Activated T-helper 17 cell treated with anti-CD3 and anti-CD28 coated beads, Interleukin-2, amount 50 U/mL, for 72 hours (primary cell): ENCODE measurements at regions not wholly inside any gene's neighbourhood (a gene's known extent, or its start where the extent isn't known, plus 50 kb on each side); places are given as distances from the start of the nearest gene placed in this dataset.

Source experiments
- ATAC-seq: fragments of 150-1000 bp; cut with Tn5 transposase; replicated peaks from 2 replicates; pipeline ENCODE4 v1.10.0; 2021; ENCODE audit warnings: mild to moderate bottlenecking, moderate library complexity
- H3K27ac Mint-ChIP-seq: one replicate; pipeline ENCODE4 v1.8.0; 2022; ENCODE audit warnings: mixed read lengths
- H3K27me3 Mint-ChIP-seq: one replicate; pipeline ENCODE4 v1.8.0; 2022; ENCODE audit warnings: mixed read lengths
- H3K36me3 Mint-ChIP-seq: one replicate; pipeline ENCODE4 v1.8.0; 2022; ENCODE audit warnings: low read depth, mild to moderate bottlenecking, mixed read lengths
- H3K4me1 Mint-ChIP-seq: one replicate; pipeline ENCODE4 v1.8.0; 2022; ENCODE audit warnings: mixed read lengths
- H3K4me3 Mint-ChIP-seq: one replicate; pipeline ENCODE4 v1.8.0; 2022; ENCODE audit warnings: mild to moderate bottlenecking, mixed read lengths
- H3K9me3 Mint-ChIP-seq: one replicate; pipeline ENCODE4 v1.8.0; 2022; ENCODE audit warnings: mixed read lengths

DNA sequence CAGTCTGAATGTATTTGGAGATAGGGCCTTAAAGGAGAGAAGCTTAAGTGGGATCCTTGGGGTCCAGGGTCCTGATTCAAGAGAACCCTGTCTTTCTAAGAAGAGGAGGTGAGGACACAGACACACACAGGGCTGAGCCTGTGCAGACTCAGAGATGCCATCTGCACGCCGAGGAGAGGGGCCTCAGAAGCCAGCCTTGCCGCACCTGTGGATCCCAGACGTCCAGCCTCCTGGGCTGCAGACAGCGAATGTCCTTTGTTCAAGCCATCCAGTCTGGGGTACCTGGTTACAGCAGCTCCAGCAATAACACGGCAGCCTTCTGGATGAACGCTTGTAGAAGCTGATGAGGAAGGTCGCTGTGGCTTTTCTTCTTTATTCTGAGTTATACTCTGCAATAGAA, 1086.1 kb downstream of the BRD1 start:
- ATAC-seq = no peak
- no peaks in the 10 kb centered on the region for H3K4me1 Mint-ChIP-seq
- H3K27me3 Mint-ChIP-seq = no peaks in the 10 kb centered on the region
- H3K4me3 Mint-ChIP-seq = no peak overlapping the region
- no peaks in the 10 kb centered on the region for H3K36me3 Mint-ChIP-seq
- H3K27ac Mint-ChIP-seq = no peak overlapping the region
- no peaks in the 10 kb centered on the region for H3K9me3 Mint-ChIP-seq

GRCh38 chr22:48740731-48741405, 1086.8 kb downstream of the BRD1 start:
- ATAC-seq = no peak

DNA sequence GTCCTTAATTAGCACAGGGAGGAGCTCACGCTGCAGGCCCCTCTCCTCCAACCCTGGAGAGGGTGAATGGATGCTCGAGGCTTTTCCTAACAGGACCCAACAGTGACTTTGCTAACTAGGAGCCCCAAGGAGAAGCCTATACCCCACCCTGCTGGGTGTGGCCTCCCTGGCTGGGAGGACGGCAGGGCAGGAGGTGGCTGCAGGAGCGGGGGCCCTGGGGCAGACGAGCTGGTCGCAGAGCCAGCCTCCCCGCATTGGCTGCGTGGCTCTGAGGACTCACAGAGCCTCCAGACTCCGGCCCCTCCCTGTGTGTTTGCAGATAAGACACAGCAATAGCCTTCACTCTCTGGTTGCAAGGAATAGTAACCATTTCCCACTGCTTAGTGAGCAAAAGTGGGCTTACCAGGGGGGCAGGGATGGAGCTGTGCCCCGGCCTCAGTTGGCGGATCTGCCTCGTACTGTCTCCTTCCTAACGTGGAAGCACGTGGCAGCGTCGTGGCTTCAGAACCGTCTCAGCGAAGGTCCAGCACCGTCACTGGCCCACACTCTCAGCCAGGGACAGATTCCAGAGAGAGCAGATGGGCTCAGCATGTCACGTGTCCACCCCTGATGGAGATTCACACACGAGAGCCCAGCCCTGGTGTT, 1087.5 kb downstream of the BRD1 start:
- Mint-ChIP-seq H3K4me3 (no peak overlapping the region), H3K27me3 (no peaks in the 10 kb centered on the region), H3K27ac (no peak overlapping the region), H3K4me1 (no peaks in the 10 kb centered on the region), H3K9me3 (no peaks in the 10 kb centered on the region), H3K36me3 (no peaks in the 10 kb centered on the region)
- ATAC-seq = no peak

More at GRCh38 chr22:48740731-48741405, 1086.8 kb downstream of the BRD1 start:
- Mint-ChIP-seq H3K27ac (no peak overlapping the region), H3K36me3 (no peaks in the 10 kb centered on the region), H3K9me3 (no peaks in the 10 kb centered on the region), H3K4me1 (no peaks in the 10 kb centered on the region), H3K4me3 (no peak overlapping the region), H3K27me3 (no peaks in the 10 kb centered on the region)

DNA sequence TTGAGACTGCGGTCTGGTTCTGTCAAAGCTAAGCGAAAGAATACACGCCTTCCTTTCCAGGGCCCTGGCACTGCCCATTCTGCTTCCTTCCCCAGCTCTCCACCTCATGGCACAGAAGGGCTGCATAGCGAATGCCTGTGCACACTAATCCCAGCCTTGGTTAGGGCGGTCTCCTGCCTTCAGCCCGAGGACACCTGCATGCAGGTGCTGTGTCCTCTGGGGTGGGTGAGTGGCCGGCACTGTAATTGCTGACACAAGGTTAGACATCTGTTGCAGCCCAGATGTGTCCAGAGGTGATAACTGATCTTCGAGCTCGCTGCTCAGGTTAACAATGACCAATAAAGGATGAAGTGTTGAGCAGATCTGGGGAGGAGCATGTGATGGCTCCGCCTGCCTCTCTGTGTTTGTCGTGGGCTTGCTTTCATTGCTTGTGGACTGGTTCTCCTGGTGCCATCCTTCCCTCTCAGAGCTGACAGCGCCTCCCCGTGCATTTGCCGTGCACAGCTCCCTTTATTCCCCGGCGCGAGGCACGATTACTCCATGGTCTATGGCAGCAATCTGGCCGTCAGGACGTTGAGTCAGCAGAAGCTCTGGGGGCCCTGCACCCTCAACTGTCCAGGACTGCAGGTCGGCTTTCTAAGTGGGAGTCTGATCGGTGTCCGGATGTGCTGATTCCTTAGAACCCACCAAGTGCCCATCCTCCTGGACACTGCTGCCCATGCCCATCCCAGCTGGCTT, 1088.2 kb downstream of the BRD1 start:
- Mint-ChIP-seq H3K27me3 (no peaks in the 10 kb centered on the region), H3K9me3 (no peaks in the 10 kb centered on the region), H3K27ac (no peak overlapping the region), H3K4me3 (no peak overlapping the region), H3K36me3 (no peaks in the 10 kb centered on the region), H3K4me1 (no peaks in the 10 kb centered on the region)
- ATAC-seq = no peak

DNA sequence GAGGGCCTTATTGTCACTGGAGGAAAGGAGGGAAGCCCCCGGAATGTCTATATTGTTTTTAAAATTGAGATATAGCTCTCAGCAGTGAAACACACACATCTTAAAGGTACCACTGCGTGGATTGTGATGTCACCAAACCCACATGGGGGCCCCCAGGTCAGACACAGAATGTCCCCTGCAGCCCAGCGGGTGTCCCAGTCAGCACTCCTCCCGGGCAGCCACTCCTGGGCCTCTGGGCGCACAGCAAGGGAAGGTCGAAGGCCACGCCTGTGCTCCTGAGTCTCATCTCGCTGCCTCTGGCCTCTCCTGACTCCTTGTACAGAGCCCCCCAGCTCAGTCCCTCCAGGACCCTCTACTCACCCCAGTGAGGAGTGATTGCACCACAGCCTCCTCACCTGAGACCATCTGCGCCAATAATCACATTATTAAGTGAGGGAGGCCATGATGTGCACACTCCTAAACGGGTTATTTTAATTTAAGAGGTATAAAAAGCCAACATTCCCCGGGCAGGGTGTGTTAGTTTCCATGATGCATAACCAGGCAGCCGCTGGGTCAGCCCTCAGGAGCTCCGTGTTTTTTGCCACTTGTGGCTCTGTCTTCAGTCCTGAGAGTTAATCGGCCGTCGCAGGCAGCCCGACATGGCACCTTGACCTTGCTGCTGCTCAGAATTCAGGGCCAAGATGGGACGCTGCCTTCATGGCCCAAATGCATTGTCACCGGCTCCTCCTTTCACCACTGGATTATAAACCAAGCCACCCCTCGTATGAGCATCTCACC, 1089.3 kb downstream of the BRD1 start:
- H3K4me3 Mint-ChIP-seq = no peak overlapping the region
- H3K27me3 Mint-ChIP-seq = peaks cover 3% of the 10 kb centered on the region
- no peak for ATAC-seq
- no peaks in the 10 kb centered on the region for H3K9me3 Mint-ChIP-seq
- H3K36me3 Mint-ChIP-seq = no peaks in the 10 kb centered on the region
- no peaks in the 10 kb centered on the region for H3K4me1 Mint-ChIP-seq
- no peak overlapping the region for H3K27ac Mint-ChIP-seq

DNA sequence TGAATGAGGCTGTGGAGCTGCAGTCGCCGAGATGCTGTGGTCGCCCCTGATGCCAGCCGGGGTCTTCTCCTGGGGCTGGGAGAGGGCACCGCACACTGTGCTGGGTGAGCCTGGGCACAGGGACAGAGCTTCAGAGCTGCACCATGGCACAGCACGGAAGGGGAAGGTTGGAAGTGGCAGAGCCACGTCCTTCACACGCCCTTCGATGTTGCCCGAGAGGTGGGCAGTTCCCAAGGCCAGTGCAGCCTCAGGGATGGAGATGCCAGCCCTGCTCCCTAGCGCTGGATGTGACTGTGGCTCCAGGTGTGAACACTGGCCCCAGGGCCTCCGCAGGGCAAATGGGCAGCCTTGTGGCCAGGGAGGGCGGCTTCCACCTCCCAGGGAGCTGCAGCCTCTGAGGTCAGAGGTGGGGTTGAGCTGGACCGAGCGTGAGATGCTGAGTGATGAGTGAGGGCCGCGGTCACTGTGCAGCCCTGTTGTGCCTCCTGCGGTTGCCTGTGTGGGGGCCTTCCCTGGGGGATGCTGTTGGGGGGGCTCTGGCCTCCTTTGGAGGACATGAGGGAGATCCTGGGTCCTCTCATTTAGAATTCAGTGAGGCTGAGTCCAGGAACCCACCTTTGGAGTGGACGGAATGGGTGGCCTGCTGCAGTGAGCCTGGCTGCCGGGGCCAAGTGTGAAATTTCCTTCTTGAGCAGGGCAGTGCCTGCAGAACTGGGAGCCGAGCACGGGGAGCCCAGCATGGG, 1090.0 kb downstream of the BRD1 start:
- Mint-ChIP-seq H3K4me3 (no peak overlapping the region), H3K27me3 (peaks cover 3% of the 10 kb centered on the region), H3K9me3 (no peaks in the 10 kb centered on the region), H3K4me1 (no peaks in the 10 kb centered on the region), H3K27ac (no peak overlapping the region), H3K36me3 (no peaks in the 10 kb centered on the region)
- ATAC-seq = no peak

GRCh38 chr22:48736593-48737460, 1090.8 kb downstream of the BRD1 start:
- H3K4me3 Mint-ChIP-seq = no peak overlapping the region
- no peaks in the 10 kb centered on the region for H3K4me1 Mint-ChIP-seq
- H3K36me3 Mint-ChIP-seq = no peaks in the 10 kb centered on the region
- H3K27ac Mint-ChIP-seq = no peak overlapping the region
- no peaks in the 10 kb centered on the region for H3K9me3 Mint-ChIP-seq
- peaks cover 3% of the 10 kb centered on the region for H3K27me3 Mint-ChIP-seq
- no peak for ATAC-seq

DNA sequence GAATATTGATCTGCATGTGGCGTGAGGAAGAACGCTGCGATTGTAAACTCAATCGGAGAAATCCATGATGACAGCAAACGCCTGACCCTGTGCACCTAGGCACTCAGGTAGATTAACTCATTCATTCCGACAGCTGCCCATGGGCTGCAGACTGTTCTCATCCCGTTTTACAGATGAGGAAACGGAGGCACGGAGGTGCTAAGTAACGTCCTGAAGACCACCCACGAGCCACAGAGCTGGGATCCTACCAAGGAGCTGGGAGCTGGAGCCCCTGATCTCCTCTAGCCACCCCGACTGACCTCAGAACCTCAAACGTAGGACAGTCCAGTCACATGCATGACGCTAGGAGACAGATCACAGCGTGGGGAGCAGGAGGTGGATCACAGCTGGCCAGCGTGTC, 1092.7 kb downstream of the BRD1 start:
- Mint-ChIP-seq H3K36me3 (no peaks in the 10 kb centered on the region), H3K9me3 (no peaks in the 10 kb centered on the region), H3K27ac (no peak overlapping the region), H3K4me1 (no peaks in the 10 kb centered on the region), H3K4me3 (no peak overlapping the region), H3K27me3 (peaks cover 3% of the 10 kb centered on the region)
- ATAC-seq = no peak

DNA sequence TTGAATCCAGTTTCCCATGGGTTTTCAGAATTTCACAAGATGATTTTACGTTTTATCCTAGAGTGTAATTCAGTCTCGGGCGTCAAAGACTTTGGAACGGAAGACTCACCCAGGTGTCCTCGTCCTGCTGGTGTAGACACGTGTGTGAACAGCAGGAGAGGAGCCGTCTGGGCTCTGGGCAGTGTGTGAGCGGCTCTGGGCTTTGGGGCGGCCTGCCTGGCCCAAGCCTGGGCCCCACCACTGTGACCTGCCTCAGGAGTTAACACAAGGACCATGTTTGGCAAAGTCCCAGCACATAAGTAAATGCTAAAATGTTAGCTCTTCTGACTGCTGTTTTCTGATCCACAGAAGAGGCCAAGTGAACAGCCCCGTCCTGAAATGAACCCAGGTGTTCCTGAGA, 1093.3 kb downstream of the BRD1 start:
- Mint-ChIP-seq H3K27ac (no peak overlapping the region), H3K27me3 (peaks cover 3% of the 10 kb centered on the region), H3K4me1 (no peaks in the 10 kb centered on the region), H3K36me3 (no peaks in the 10 kb centered on the region), H3K9me3 (no peaks in the 10 kb centered on the region), H3K4me3 (no peak overlapping the region)
- no peak for ATAC-seq

- Mint-ChIP-seq H3K27me3 (peaks cover 3% of the 10 kb centered on the region), H3K4me1 (no peaks in the 10 kb centered on the region), H3K4me3 (no peak overlapping the region), H3K36me3 (no peaks in the 10 kb centered on the region), H3K27ac (no peak overlapping the region), H3K9me3 (no peaks in the 10 kb centered on the region)
- no peak for ATAC-seq
Observed at GRCh38 chr22:48729499-48730171, 1098.0 kb downstream of the BRD1 start.

- Mint-ChIP-seq H3K4me3 (no peak overlapping the region), H3K9me3 (no peaks in the 10 kb centered on the region), H3K36me3 (no peaks in the 10 kb centered on the region), H3K27ac (no peak overlapping the region), H3K4me1 (no peaks in the 10 kb centered on the region), H3K27me3 (no peaks in the 10 kb centered on the region)
- no peak for ATAC-seq
Observed at GRCh38 chr22:48727454-48728058, 1100.1 kb downstream of the BRD1 start.

DNA sequence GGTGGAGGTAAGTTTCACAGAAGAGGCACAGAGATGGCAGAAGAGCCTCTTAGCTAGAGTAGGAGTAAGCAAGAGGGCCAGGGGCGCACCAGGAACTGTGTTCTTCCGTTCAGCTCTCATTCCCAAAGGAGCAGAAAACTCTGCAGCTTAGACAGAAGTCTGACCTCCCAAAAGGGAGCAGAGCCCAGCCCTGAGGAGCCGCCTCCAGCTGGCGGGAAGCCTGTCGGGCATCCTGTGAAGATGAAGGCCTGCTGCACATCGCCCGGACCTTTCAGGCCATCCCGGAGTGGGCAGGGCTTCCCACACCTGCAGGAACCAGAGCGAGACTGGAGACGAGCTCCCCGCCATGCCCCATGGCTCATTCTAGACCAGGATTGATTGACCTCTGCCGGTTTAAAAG, 1102.8 kb downstream of the BRD1 start:
- H3K27ac Mint-ChIP-seq = no peak overlapping the region
- no peaks in the 10 kb centered on the region for H3K27me3 Mint-ChIP-seq
- no peak for ATAC-seq
- H3K36me3 Mint-ChIP-seq = no peaks in the 10 kb centered on the region
- H3K4me3 Mint-ChIP-seq = no peak overlapping the region
- no peaks in the 10 kb centered on the region for H3K9me3 Mint-ChIP-seq
- no peaks in the 10 kb centered on the region for H3K4me1 Mint-ChIP-seq

DNA sequence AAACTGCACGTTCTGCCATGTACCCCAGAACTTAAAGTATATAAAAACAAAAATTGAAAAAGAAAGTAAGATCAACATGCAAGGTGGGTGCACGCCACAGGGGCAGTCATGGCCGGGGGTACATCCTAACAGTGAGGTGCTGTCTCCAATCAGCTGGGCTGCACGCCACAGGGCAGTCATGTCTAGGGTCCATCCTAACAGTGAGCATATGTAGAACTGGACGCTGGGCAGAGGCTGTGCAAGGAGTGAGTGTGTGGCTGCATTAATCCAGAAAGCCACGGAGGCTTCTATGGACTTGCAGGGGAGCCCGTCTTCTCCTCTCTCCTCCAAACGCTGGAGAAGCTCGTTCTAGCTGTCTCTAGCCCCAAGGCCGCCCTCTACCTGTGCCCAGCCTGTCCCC, 1105.0 kb downstream of the BRD1 start:
- no peak for ATAC-seq
- Mint-ChIP-seq H3K27ac (no peak overlapping the region), H3K27me3 (peaks cover under 1% of the 10 kb centered on the region), H3K9me3 (no peaks in the 10 kb centered on the region), H3K4me3 (no peak overlapping the region), H3K4me1 (no peaks in the 10 kb centered on the region), H3K36me3 (no peaks in the 10 kb centered on the region)
